ENCODE measurements at regions not wholly inside any gene's neighbourhood (a gene's known extent, or its start where the extent isn't known, plus 50 kb on each side); places are given as distances from the start of the nearest gene placed in this dataset.

GRCh38 chr14:82655770-82656169 is 1122.1 kb upstream of the SEL1L start:
- TF ChIP-seq CTCF (IDR thresholded peaks at IDR 0.05) (no peak), POLR2A (IDR thresholded peaks at IDR 0.05) (no peak), EP300 (IDR thresholded peaks at IDR 0.05) (no peak)

Data from ovary (tissue), 3 donors.